GM19239 (cell line): ENCODE measurements at regions not wholly inside any gene's neighbourhood (a gene's known extent, or its start where the extent isn't known, plus 50 kb on each side); places are given as distances from the start of the nearest gene placed in this dataset.

ENCODE experiments used
- DNase-seq: peaks from one replicate; pipeline ENCODE4 v3.0.0; 2011; ENCODE audit warnings: low spot score; ENCODE audit not compliant: insufficient read length
- FAIRE-seq: peaks from 2 replicates; lab custom pipeline; 2011; peaks lifted over from hg19 to GRCh38; lab: Jason Lieb, UNC

- FAIRE-seq (no peak), DNase-seq (no peak)
Measured at GRCh38 chr13:39274739-39275325, 236.6 kb downstream of the NHLRC3 start.

- DNase-seq (no peak), FAIRE-seq (no peak)
Measured at GRCh38 chr13:39279077-39279476, 240.8 kb downstream of the NHLRC3 start.

DNA sequence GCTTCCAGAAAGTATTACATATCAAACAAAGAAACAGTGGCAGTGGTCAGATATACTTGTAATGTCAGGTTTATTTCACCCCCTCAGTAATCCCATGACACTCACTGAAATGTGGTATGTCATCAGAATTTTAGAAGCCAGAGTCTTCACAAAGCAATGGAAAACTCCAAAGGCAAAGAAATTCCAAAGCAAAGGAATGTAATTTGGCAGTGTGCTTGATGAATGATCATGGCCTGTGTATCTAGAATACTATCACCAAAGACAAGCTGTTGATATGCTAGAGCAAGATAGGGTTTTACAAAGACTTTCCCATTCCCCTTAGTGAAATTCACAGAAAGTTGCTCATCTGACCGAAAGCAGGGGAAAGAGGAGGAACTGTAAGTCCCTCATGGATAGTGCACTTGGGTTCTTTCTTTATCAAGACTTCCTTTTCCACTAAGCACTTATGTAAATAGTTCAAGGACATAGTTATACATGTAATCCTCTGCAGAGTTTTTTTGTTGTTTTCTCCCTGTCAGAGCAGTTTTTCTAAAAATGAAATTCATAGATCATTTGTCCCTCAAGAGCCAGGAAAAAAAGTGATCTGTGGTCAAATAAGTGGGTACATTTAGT lies 243.4 kb downstream of the NHLRC3 start:
- DNase-seq (no peak), FAIRE-seq (peak; percentile 21)

DNA sequence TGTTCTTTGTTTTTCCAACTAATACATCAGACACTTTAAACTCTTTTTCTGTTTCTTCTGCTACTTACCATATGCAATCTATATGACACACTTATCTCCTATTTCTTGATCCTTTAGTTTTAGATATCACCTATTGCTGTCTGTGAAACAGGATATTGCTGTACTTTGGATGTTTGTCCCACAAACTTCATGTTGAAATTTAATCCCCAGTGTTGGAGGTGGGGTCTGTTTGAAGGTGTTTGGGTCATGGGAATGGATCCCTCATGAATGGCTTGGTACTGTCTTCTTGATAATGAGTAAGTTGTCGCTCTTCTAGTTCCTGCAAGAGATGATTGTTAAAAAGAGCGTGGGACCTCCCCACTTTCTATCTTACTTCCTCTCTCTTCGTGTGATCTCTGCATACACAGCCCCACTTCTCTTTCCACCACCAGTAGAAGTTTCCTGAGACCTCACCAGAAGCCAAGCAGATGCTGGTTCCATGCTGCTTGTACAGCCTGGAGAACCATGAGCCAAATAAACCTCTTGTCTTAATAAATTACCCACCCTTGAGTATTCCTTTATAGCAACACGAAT lies 244.2 kb downstream of the NHLRC3 start:
- FAIRE-seq (peak; percentile 80), DNase-seq (no peak)

DNA sequence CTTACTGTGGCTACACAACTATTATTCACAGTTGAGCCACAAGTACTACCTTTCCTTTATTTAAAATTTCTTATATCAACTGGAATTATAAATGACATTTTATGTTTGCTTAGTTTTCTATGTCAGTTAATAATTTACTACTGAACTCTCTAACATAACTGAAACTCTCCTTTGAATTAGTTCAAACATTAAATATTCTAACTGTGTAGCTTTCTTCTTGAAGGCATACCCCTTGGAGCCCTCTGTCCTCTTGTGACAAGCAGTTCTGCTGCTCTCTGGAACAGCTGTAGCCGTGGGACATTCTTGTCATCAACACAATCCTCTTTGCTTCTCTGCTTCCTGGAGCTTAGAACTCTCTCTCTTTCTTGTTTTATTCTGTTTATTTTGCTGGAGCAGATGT lies 244.8 kb downstream of the NHLRC3 start:
- DNase-seq = no peak
- FAIRE-seq = no peak

DNA sequence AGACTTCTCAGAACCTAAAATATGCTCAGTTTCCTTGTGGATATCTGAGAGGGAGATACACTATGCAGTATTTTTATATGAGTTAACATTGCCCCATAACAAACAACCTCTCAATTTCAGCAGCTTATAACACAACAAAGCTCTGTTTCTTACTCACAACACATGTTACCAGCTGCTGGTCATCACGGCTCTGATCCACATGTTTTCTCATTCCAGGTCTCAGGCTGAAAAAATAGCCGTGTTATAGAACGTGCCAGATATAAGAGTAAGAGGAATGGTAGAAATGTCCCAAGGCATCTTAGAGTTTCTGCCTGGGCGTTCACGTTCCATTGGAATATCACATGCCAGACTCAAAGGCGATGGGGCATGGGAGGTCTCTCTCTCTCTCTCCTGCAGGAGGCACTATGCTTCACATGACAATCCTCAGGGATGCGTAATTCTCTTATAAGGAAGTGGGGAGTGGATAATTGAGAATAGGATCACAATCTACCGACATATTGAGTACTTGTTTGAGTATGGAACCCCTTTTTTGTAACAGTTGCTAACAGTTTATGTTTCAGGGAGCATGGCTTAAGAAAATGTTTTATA lies 246.6 kb downstream of the NHLRC3 start:
- no peak for DNase-seq
- FAIRE-seq = no peak
